Keratinocyte (primary cell): ENCODE measurements at regions not wholly inside any gene's neighbourhood (a gene's known extent, or its start where the extent isn't known, plus 50 kb on each side); places are given as distances from the start of the nearest gene placed in this dataset.

Source experiments
- DNase-seq: peaks from one replicate; pipeline ENCODE4 v3.0.0-alpha.2; 2011; ENCODE audit warnings: low read depth, missing footprints, low spot score
- FAIRE-seq: peaks from 2 replicates; lab custom pipeline; 2011; peaks lifted over from hg19 to GRCh38; lab: Jason Lieb, UNC
- H2AFZ ChIP-seq: 2 replicates; pipeline ENCODE4 v1.6.0; 2012; ENCODE audit warnings: low read length, control low read depth, inconsistent platforms; ENCODE audit not compliant: control insufficient read depth
- H3K27ac ChIP-seq: 2 replicates; pipeline ENCODE4 v1.5.1; 2011; ENCODE audit warnings: low read length; ENCODE audit not compliant: control insufficient read depth, insufficient read depth
- H3K27me3 ChIP-seq: 3 replicates; pipeline ENCODE4 v1.6.0; 2011; ENCODE audit warnings: low read length; ENCODE audit not compliant: control insufficient read depth, insufficient read depth; ENCODE audit errors: extremely low read depth
- H3K36me3 ChIP-seq, 2 experiments: 2 replicates in 1 of 2; 3 replicates in 1 of 2; pipeline ENCODE4 v1.5.1; 2011; ENCODE audit warnings: low read length in 2 of 2, mild to moderate bottlenecking in 1 of 2; ENCODE audit not compliant: control insufficient read depth in 2 of 2, insufficient read depth in 2 of 2; ENCODE audit errors: extremely low read depth in 1 of 2
- H3K4me1 ChIP-seq: 3 replicates; pipeline ENCODE4 v1.5.1; 2011; ENCODE audit warnings: low read length; ENCODE audit not compliant: control insufficient read depth, insufficient read depth; ENCODE audit errors: extremely low read depth
- H3K4me2 ChIP-seq: 3 replicates; pipeline ENCODE4 v1.6.0; 2011; ENCODE audit warnings: low read depth, low read length; ENCODE audit not compliant: control insufficient read depth, insufficient read depth; ENCODE audit errors: extremely low read depth
- H3K4me3 ChIP-seq, 3 experiments: fragments of 200-600 bp in 1 of 3; sonication (generic) in 1 of 3; 2 replicates in 2 of 3; 3 replicates in 1 of 3; pipeline ENCODE4 v1.5.1; 2011 to 2016; ENCODE audit warnings: low read length in 3 of 3, mild to moderate bottlenecking in 3 of 3, control low read depth in 2 of 3, inconsistent platforms in 1 of 3, low read depth in 1 of 3, mixed read lengths in 1 of 3, mixed run types in 1 of 3, moderate library complexity in 1 of 3; ENCODE audit not compliant: control insufficient read depth in 2 of 3, insufficient read depth in 2 of 3; ENCODE audit errors: extremely low read depth in 1 of 3
- H3K79me2 ChIP-seq: 2 replicates; pipeline ENCODE4 v1.6.0; 2012; ENCODE audit warnings: low read length; ENCODE audit not compliant: control insufficient read depth, insufficient read depth
- H3K9ac ChIP-seq: 3 replicates; pipeline ENCODE4 v1.6.0; 2011; ENCODE audit warnings: low read length; ENCODE audit not compliant: control insufficient read depth, insufficient read depth; ENCODE audit errors: extremely low read depth
- H3K9me1 ChIP-seq: 3 replicates; pipeline ENCODE4 v1.6.0; 2011; ENCODE audit warnings: low read length; ENCODE audit not compliant: control insufficient read depth, insufficient read depth; ENCODE audit errors: extremely low read depth
- H3K9me3 ChIP-seq: 2 replicates; pipeline ENCODE4 v1.5.1; 2012; ENCODE audit warnings: low read depth, low read length; ENCODE audit not compliant: control insufficient read depth
- H4K20me1 ChIP-seq: 3 replicates; pipeline ENCODE4 v1.6.0; 2011; ENCODE audit warnings: low read length; ENCODE audit not compliant: control insufficient read depth, insufficient read depth; ENCODE audit errors: extremely low read depth
- EZH2 ChIP-seq: IDR thresholded peaks from one replicate; pipeline ENCODE4 v1.6.1; 2012; ENCODE audit warnings: inconsistent platforms, mild to moderate bottlenecking, low read length, moderate library complexity
- dilution Hi-C: fragments of 300-500 bp; cut with MboI; formaldehyde crosslinking; loops from one replicate; pipeline ENCODE4 v1.7.0; 2020; ENCODE audit warnings: low sequenced_read_pairs; ENCODE audit not compliant: extremely low pct_ligation_motif_present
- TF ChIP-seq, protein P1 (sequence below), 3 experiments: IDR thresholded peaks in 1 of 3; conservative IDR thresholded peaks in 1 of 3; optimal IDR thresholded peaks in 1 of 3; 2 replicates in 2 of 3; 3 replicates in 1 of 3; pipeline versions ENCODE3 to v1.5.1; 2011; ENCODE audit warnings: low read length in 3 of 3, mild to moderate bottlenecking in 3 of 3, moderate library complexity in 2 of 3, control low read depth in 1 of 3, inconsistent platforms in 1 of 3; ENCODE audit not compliant: insufficient read depth in 2 of 3; ENCODE audit errors: extremely low read depth in 1 of 3

- H3K27ac ChIP-seq, result no peak overlapping the region
- H3K9ac ChIP-seq, result no peak overlapping the region
- dilution Hi-C loops, result no loop called here
- H3K4me2 ChIP-seq, result no peak overlapping the region
- H3K9me3 ChIP-seq, result no peaks in the 10 kb centered on the region
- H3K4me1 ChIP-seq, result peaks cover 2% of the 10 kb centered on the region
- no peak overlapping the region for H2AFZ ChIP-seq
- FAIRE-seq (no peak), DNase-seq (no peak)
- TF ChIP-seq, protein P1, sequence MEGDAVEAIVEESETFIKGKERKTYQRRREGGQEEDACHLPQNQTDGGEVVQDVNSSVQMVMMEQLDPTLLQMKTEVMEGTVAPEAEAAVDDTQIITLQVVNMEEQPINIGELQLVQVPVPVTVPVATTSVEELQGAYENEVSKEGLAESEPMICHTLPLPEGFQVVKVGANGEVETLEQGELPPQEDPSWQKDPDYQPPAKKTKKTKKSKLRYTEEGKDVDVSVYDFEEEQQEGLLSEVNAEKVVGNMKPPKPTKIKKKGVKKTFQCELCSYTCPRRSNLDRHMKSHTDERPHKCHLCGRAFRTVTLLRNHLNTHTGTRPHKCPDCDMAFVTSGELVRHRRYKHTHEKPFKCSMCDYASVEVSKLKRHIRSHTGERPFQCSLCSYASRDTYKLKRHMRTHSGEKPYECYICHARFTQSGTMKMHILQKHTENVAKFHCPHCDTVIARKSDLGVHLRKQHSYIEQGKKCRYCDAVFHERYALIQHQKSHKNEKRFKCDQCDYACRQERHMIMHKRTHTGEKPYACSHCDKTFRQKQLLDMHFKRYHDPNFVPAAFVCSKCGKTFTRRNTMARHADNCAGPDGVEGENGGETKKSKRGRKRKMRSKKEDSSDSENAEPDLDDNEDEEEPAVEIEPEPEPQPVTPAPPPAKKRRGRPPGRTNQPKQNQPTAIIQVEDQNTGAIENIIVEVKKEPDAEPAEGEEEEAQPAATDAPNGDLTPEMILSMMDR (optimal IDR thresholded peaks at IDR 0.05 in 1 of 3, IDR thresholded peaks at IDR 0.05 in 1 of 3, conservative IDR thresholded peaks at IDR 0.05 in 1 of 3; ENCODE audit: extremely low read depth in 1 of 3, insufficient read depth in 2 of 3, low read length in 3 of 3), result no peak
- no peak for TF ChIP-seq EZH2
- H3K9me1 ChIP-seq, result no peaks in the 10 kb centered on the region
- no peaks in the 10 kb centered on the region for H3K79me2 ChIP-seq
- H3K36me3 ChIP-seq, result no peaks in the 10 kb centered on the region
- no peaks in the 10 kb centered on the region for H3K27me3 ChIP-seq
- no peaks in the 10 kb centered on the region for H4K20me1 ChIP-seq
- H3K4me3 ChIP-seq, result no peak overlapping the region
These were observed 265.4 kb upstream of the SPOPL start for GRCh38 chr2:138236142-138236541.

DNA sequence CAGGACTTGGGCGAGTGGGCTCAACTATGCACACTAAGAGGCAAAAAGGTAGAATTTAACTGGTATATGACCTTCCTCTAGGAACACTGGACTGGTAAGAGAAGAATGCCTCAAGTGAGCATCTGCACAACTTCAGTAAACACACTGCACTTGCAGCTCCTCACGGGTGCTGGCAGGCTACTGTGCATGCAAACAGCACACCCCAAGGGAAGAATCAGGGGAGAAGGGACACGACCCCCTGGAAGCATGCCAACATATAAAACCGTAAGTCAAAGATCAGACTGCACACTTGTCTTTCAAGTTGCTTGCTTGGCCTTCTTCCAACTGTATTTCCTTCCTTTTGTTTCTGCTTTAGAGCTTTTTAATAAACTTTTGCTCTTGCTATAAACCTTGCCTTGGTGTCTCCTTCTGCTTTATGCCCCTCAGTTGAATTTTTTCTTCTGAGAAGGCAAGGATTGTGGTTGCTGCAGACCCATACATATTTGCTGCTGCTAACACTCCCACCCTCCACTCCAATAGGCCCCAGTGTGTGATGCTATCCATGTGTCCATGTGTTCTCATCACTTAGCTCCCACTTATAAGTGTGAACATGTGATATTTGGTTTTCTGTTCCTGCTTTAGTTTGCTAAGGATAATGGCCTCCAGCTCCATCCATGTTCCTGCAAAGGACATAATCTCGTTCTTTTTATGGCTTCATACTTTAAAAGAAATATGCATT is 263.7 kb upstream of the SPOPL start:
- Histone ChIP-seq H3K27me3 (no peaks in the 10 kb centered on the region), H3K9me3 (no peaks in the 10 kb centered on the region), H3K27ac (no peak overlapping the region), H3K79me2 (no peaks in the 10 kb centered on the region), H3K4me2 (no peak overlapping the region), H3K9me1 (no peaks in the 10 kb centered on the region), H3K4me3 (no peak overlapping the region), H3K36me3 (no peaks in the 10 kb centered on the region), H2AFZ (no peak overlapping the region), H3K4me1 (peaks cover 2% of the 10 kb centered on the region), H4K20me1 (no peaks in the 10 kb centered on the region), H3K9ac (no peak overlapping the region)
- dilution Hi-C loops, result no loop called here
- DNase-seq (no peak), FAIRE-seq (peak; percentile 41)
- TF ChIP-seq, protein P1 (optimal IDR thresholded peaks at IDR 0.05 in 1 of 3, IDR thresholded peaks at IDR 0.05 in 1 of 3, conservative IDR thresholded peaks at IDR 0.05 in 1 of 3; ENCODE audit: extremely low read depth in 1 of 3, insufficient read depth in 2 of 3, low read length in 3 of 3), result no peak
- TF ChIP-seq EZH2, result no peak
